ENCODE measurements at regions not wholly inside any gene's neighbourhood (a gene's known extent, or its start where the extent isn't known, plus 50 kb on each side); places are given as distances from the start of the nearest gene placed in this dataset.

DNA sequence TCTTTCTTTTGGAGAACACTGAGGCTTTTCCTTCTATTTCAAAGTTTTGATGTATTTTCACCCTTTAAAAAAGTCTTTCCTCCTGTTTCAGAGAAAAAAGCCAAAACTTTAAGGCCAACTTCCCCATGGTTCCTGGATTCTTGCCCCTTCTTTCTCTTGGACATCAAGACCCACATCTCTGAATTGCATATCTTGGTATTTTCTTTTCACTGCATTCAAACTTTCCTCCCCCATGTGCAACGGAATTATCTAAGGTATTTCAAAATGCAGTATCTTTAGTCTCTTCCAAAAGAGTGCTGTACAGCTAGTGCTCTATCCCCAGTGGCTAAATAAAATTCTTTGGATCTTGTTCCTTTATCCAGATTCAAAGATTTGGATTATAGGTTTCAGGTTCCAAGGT lies 81.1 kb upstream of the TSPAN2 start (continued):
- TF ChIP-seq DPF2 (IDR thresholded peaks at IDR 0.05) = no peak
- TF ChIP-seq HDAC6 (IDR thresholded peaks at IDR 0.05; ENCODE audit: unreplicated experiment) = no peak
- TF ChIP-seq NFXL1 (IDR thresholded peaks at IDR 0.05; ENCODE audit: borderline replicate concordance) = no peak
- TF ChIP-seq TBL1XR1 (IDR thresholded peaks at IDR 0.05; ENCODE audit: low read depth, low read length) = no peak

DNA sequence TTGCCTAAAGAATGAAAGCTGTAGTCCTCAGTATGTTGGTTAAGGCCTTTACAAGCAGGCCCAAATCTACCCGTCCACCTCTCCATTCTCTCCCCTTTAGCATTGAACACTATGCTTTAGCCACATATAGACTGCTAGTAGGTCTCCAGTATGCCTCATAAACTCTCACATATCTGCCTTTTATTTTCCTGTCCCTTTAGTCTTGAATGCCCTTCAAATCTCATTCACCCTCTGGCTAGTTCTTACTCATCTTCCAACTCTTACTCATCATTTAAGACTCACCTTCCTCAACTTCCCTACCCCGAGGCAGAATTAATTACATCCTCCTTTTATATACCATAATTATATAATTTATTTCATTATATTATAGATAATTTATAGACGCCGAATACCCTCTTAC lies 78.7 kb upstream of the TSPAN2 start:
- TF ChIP-seq SMC3 (IDR thresholded peaks at IDR 0.05; ENCODE audit: borderline replicate concordance, low read length) (no peak), POU2F2 (IDR thresholded peaks at IDR 0.05; ENCODE audit: borderline replicate concordance, low read depth, low read length) (no peak), STAT3 (IDR thresholded peaks at IDR 0.05; ENCODE audit: low read depth, low read length) (no peak), RCOR1 (conservative IDR thresholded peaks at IDR 0.05; ENCODE audit: low read depth, low read length) (no peak), EP300 (IDR thresholded peaks at IDR 0.05; ENCODE audit: borderline replicate concordance in 1 of 2, control insufficient read depth in 1 of 2, low read depth in 2 of 2, low read length in 2 of 2) (no peak), SMAD5 (IDR thresholded peaks at IDR 0.05; ENCODE audit: low read depth) (no peak), POLR2A (IDR thresholded peaks at IDR 0.05; ENCODE audit: low read depth, low read length) (no peak), STAT1 (conservative IDR thresholded peaks at IDR 0.05) (no peak)
- TF ChIP-seq, protein P1, sequence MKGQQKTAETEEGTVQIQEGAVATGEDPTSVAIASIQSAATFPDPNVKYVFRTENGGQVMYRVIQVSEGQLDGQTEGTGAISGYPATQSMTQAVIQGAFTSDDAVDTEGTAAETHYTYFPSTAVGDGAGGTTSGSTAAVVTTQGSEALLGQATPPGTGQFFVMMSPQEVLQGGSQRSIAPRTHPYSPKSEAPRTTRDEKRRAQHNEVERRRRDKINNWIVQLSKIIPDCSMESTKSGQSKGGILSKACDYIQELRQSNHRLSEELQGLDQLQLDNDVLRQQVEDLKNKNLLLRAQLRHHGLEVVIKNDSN (IDR thresholded peaks at IDR 0.05; ENCODE audit: borderline replicate concordance, extremely low read length, insufficient read depth, low read depth, low read length) = no peak
- no peak overlapping the region for H3K4me3 ChIP-seq
- no peak overlapping the region for H3K4me2 ChIP-seq (ENCODE audit: control insufficient read depth, insufficient read depth)
- no peaks in the 10 kb centered on the region for H3K79me2 ChIP-seq (ENCODE audit: control insufficient read depth, insufficient read depth, low read length)
- H4K20me1 ChIP-seq (ENCODE audit: control insufficient read depth, insufficient read depth) = no peaks in the 10 kb centered on the region
- DNase-seq (ENCODE audit: low read depth, low spot score) (no peak), ATAC-seq (no peak), FAIRE-seq (no peak)
- H3K36me3 ChIP-seq (ENCODE audit: control insufficient read depth in 2 of 2, insufficient read depth in 2 of 2, low read length in 1 of 2) = no peaks in the 10 kb centered on the region
- H2AFZ ChIP-seq (ENCODE audit: control insufficient read depth, low read depth, low read length) = no peak overlapping the region
- intact Hi-C loops (cut with micrococcal nuclease; ENCODE audit: unreplicated experiment) (no loop called here), in situ Hi-C loops (cut with MboI) (no loop called here)
- ChIA-PET POLR2A (no interaction called here), SMC1A (ENCODE audit: uncharacterized antibody, unreplicated experiment) (no interaction called here), RAD21 (ENCODE audit: unreplicated experiment) (no interaction called here), CTCF (no interaction called here)
- no peak overlapping the region for H3K9ac ChIP-seq (ENCODE audit: control insufficient read depth, insufficient read depth, low read length)
- H3K9me3 ChIP-seq (replicated peaks; ENCODE audit: control insufficient read depth, insufficient read depth, low read length) = no peaks in the 10 kb centered on the region
- no TSS peak for BruUV-seq (replicated peaks)
- 19% methylated on average over 4 of the region's 4 CpGs for WGBS (ENCODE audit: insufficient coverage, insufficient replicate concordance, low lambda C conversion rate, missing lambda C conversion rate)
- H3K27ac ChIP-seq (ENCODE audit: control insufficient read depth, insufficient read depth) = no peak overlapping the region
- H3K4me1 ChIP-seq (ENCODE audit: control insufficient read depth, insufficient read depth, low read length) = no peaks in the 10 kb centered on the region
- H3K27me3 ChIP-seq (replicated peaks in 1 of 2; ENCODE audit: control insufficient read depth in 2 of 2, insufficient read depth in 2 of 2, low read length in 1 of 2) = no peaks in the 10 kb centered on the region

Data from GM12878 (cell line).